Fibroblast of pulmonary artery (primary cell): ENCODE measurements at regions not wholly inside any gene's neighbourhood (a gene's known extent, or its start where the extent isn't known, plus 50 kb on each side); places are given as distances from the start of the nearest gene placed in this dataset.
A peak's percentile ranks its signal among the peaks of the same experiment; 100 is the strongest.

ENCODE experiments used
- DNase-seq: peaks from one replicate; pipeline ENCODE4 v3.0.0-alpha.2; 2010; ENCODE audit warnings: low read depth
- H3K4me3 ChIP-seq: replicated peaks from 2 replicates; pipeline ENCODE4 v1.5.1; 2011; ENCODE audit warnings: low read depth, mild to moderate bottlenecking, control low read depth, low read length, moderate library complexity
- CTCF ChIP-seq: IDR thresholded peaks from 2 replicates; pipeline ENCODE4 v1.5.1; 2011; ENCODE audit warnings: mild to moderate bottlenecking, control low read depth, low read length, inconsistent platforms; ENCODE audit errors: missing control alignments

GRCh38 chr12:93186131-93186530 is 191.6 kb upstream of the NUDT4 start:
- no peak for TF ChIP-seq CTCF
- peak; percentile 68 for DNase-seq
- no peak overlapping the region for H3K4me3 ChIP-seq

GRCh38 chr12:93186621-93187020 is 191.1 kb upstream of the NUDT4 start:
- H3K4me3 ChIP-seq = no peak overlapping the region
- no peak for DNase-seq
- no peak for TF ChIP-seq CTCF

- H3K4me3 ChIP-seq = no peak overlapping the region
- no peak for TF ChIP-seq CTCF
- DNase-seq = no peak
These were observed 186.3 kb upstream of the NUDT4 start for GRCh38 chr12:93191423-93191822.

- no peak for TF ChIP-seq CTCF
- no peak overlapping the region for H3K4me3 ChIP-seq
- DNase-seq = peak; percentile 66
These were observed 185.8 kb upstream of the NUDT4 start for GRCh38 chr12:93191956-93192355.

- no peak for TF ChIP-seq CTCF
- no peak for DNase-seq
These were observed 184.8 kb upstream of the NUDT4 start for GRCh38 chr12:93192878-93193277.

GRCh38 chr12:93195511-93195910 is 182.2 kb upstream of the NUDT4 start:
- DNase-seq = no peak
- no peak for TF ChIP-seq CTCF
- H3K4me3 ChIP-seq = no peak overlapping the region

More at GRCh38 chr12:93192878-93193277, 184.8 kb upstream of the NUDT4 start:
- H3K4me3 ChIP-seq = no peak overlapping the region

- no peak overlapping the region for H3K4me3 ChIP-seq
- TF ChIP-seq CTCF = no peak
- DNase-seq = peak; percentile 77
These were observed 180.6 kb upstream of the NUDT4 start for GRCh38 chr12:93197067-93197593.
